NCI-H748 (cell line): ENCODE measurements at regions not wholly inside any gene's neighbourhood (a gene's known extent, or its start where the extent isn't known, plus 50 kb on each side); places are given as distances from the start of the nearest gene placed in this dataset.

Experiments
- DNase-seq: peaks from one replicate; lab custom pipeline; 2025; ENCODE audit not compliant: unreplicated experiment; lab: John Stamatoyannopoulos, UW

- no peak for DNase-seq
These were observed 89.1 kb upstream of the E2F3 start for GRCh38 chr6:20312606-20313005.

- no peak for DNase-seq
These were observed 88.6 kb upstream of the E2F3 start for GRCh38 chr6:20313051-20313450.

- peak; percentile 51 for DNase-seq
These were observed 87.6 kb upstream of the E2F3 start for GRCh38 chr6:20313960-20314530.

GRCh38 chr6:20314866-20315845 is 86.5 kb upstream of the E2F3 start:
- no peak for DNase-seq

- no peak for DNase-seq
These were observed 84.2 kb upstream of the E2F3 start for GRCh38 chr6:20317430-20317829.

- DNase-seq, result no peak
These were observed 82.8 kb upstream of the E2F3 start for GRCh38 chr6:20318851-20319387.

GRCh38 chr6:20319520-20320357 is 81.9 kb upstream of the E2F3 start:
- DNase-seq, result peak; percentile 74

- DNase-seq, result no peak
These were observed 75.8 kb upstream of the E2F3 start for GRCh38 chr6:20325641-20326421.

GRCh38 chr6:20326422-20326728 is 75.3 kb upstream of the E2F3 start:
- DNase-seq, result no peak

GRCh38 chr6:20327141-20327540 is 74.5 kb upstream of the E2F3 start:
- DNase-seq, result no peak

GRCh38 chr6:20328266-20328923 is 73.3 kb upstream of the E2F3 start:
- no peak for DNase-seq

- no peak for DNase-seq
These were observed 72.8 kb upstream of the E2F3 start for GRCh38 chr6:20328924-20329300.

GRCh38 chr6:20331042-20331441 is 70.6 kb upstream of the E2F3 start:
- no peak for DNase-seq

GRCh38 chr6:20331625-20332024 is 70.1 kb upstream of the E2F3 start:
- DNase-seq, result no peak

- no peak for DNase-seq
These were observed 69.2 kb upstream of the E2F3 start for GRCh38 chr6:20332441-20333006.

- no peak for DNase-seq
These were observed 67.9 kb upstream of the E2F3 start for GRCh38 chr6:20333721-20334269.

- no peak for DNase-seq
These were observed 67.3 kb upstream of the E2F3 start for GRCh38 chr6:20334334-20334733.

GRCh38 chr6:20334962-20335361 is 66.7 kb upstream of the E2F3 start:
- DNase-seq, result no peak

- no peak for DNase-seq
These were observed 65.8 kb upstream of the E2F3 start for GRCh38 chr6:20335872-20336271.

- no peak for DNase-seq
These were observed 63.5 kb upstream of the E2F3 start for GRCh38 chr6:20338156-20338555.
